Upper lobe of left lung (tissue), 6 donors: ENCODE measurements at regions not wholly inside any gene's neighbourhood (a gene's known extent, or its start where the extent isn't known, plus 50 kb on each side); places are given as distances from the start of the nearest gene placed in this dataset.

Source experiments
- ATAC-seq, 2 donors: fragments of 200-7000 bp; cut with Tn5 transposase; one replicate each; pipeline ENCODE4 v1.9.1; 2022; ENCODE audit warnings: mild to moderate bottlenecking in 2 of 2, moderate library complexity in 2 of 2; ENCODE audit not compliant: low FRiP score in 2 of 2
- DNase-seq, 2 donors: peaks; one replicate each; pipeline ENCODE4 v3.0.0-alpha.2; 2019 to 2020
- H3K27ac ChIP-seq, 4 donors: fragments of 200-600 bp; sonication (generic); one replicate each; pipeline ENCODE4 v1.5.1; 2016 to 2019
- H3K27me3 ChIP-seq, 4 donors: fragments of 200-600 bp; sonication (generic); one replicate each; pipeline ENCODE4 v1.5.1; 2017 to 2019
- H3K36me3 ChIP-seq, 4 donors: fragments of 200-600 bp; sonication (generic); one replicate each; pipeline ENCODE4 v1.5.1; 2016 to 2019
- H3K4me1 ChIP-seq, 4 donors: fragments of 200-600 bp; sonication (generic); one replicate each; pipeline ENCODE4 v1.5.1; 2018 to 2019
- H3K4me3 ChIP-seq, 4 donors: fragments of 200-600 bp; sonication (generic); one replicate each; pipeline ENCODE4 v1.5.1; 2017 to 2019; ENCODE audit warnings: mild to moderate bottlenecking in 2 of 4, moderate library complexity in 1 of 4
- H3K9me3 ChIP-seq, 4 donors: fragments of 200-600 bp; sonication (generic); one replicate each; pipeline ENCODE4 v1.5.1; 2018 to 2019
- EP300 ChIP-seq, 4 donors: sonication (generic); formaldehyde crosslinking; IDR thresholded peaks; one replicate each; pipeline ENCODE4 v1.5.1; 2017; ENCODE audit warnings: antibody characterized with exemption in 4 of 4, control low read depth in 2 of 4
- POLR2A ChIP-seq, 4 donors: fragments of 450-650 bp; IDR thresholded peaks; one replicate each; pipeline ENCODE4 v1.5.1; 2016 to 2017; ENCODE audit warnings: antibody characterized with exemption in 4 of 4, mild to moderate bottlenecking in 2 of 4
- POLR2AphosphoS5 ChIP-seq, 2 donors: sonication (generic); formaldehyde crosslinking; IDR thresholded peaks; one replicate each; pipeline ENCODE4 v1.5.1; 2017; ENCODE audit warnings: antibody characterized with exemption in 2 of 2
- WGBS, 2 donors: methylation state at CpG; one replicate each; pipeline ENCODE4 v1.1.5; 2017 to 2018; 5-methylcytosine and 5-hydroxymethylcytosine counted together
- TF ChIP-seq, protein P1 (sequence below), 6 experiments: fragments of 450-650 bp in 4 of 6; fragments of 200-600 bp in 2 of 6; sonication (generic) in 2 of 6; IDR thresholded peaks; one replicate each; pipeline ENCODE4 v1.5.1; 2016 to 2019; ENCODE audit warnings: antibody characterized with exemption in 6 of 6
- donor health status: DM: no; HTN: no; CAD: no; lungs with moderate emphysema.
- donor health status: DM: no; HTN: yes; CAD: no; lungs with severe emphysema.

DNA sequence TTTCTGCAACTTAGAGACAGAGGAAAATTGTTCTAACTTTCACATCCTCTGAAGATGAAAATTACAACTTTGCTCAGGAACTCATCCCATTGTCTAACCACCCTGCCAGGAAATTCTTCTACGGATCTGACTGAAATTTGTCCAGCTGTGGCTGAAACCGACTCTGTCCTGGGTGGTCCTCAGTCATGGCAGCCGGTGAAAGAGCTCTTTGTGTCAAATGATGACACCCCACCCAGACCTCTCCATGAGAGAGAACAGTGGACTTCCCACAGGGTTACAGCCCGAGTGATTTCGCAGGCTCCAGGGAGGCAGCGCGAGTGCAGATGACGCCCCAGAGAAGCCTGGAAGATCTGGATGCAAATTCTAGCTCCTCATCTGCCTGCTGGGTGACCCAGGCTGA lies 65.1 kb upstream of the TRIB2 start:
- Histone ChIP-seq H3K4me3 (no peak overlapping the region), H3K4me1 (no peaks in the 10 kb centered on the region), H3K27ac (no peak overlapping the region), H3K36me3 (no peaks in the 10 kb centered on the region), H3K27me3 (no peaks in the 10 kb centered on the region), H3K9me3 (no peaks in the 10 kb centered on the region)
- 86 to 90% methylated on average over 8 of the region's 8 CpGs for WGBS, 2 donors
- ATAC-seq (no peak), DNase-seq (no peak)
- TF ChIP-seq EP300 (IDR thresholded peaks at IDR 0.05) = no peak
- TF ChIP-seq, protein P1, sequence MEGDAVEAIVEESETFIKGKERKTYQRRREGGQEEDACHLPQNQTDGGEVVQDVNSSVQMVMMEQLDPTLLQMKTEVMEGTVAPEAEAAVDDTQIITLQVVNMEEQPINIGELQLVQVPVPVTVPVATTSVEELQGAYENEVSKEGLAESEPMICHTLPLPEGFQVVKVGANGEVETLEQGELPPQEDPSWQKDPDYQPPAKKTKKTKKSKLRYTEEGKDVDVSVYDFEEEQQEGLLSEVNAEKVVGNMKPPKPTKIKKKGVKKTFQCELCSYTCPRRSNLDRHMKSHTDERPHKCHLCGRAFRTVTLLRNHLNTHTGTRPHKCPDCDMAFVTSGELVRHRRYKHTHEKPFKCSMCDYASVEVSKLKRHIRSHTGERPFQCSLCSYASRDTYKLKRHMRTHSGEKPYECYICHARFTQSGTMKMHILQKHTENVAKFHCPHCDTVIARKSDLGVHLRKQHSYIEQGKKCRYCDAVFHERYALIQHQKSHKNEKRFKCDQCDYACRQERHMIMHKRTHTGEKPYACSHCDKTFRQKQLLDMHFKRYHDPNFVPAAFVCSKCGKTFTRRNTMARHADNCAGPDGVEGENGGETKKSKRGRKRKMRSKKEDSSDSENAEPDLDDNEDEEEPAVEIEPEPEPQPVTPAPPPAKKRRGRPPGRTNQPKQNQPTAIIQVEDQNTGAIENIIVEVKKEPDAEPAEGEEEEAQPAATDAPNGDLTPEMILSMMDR (IDR thresholded peaks at IDR 0.05) = no peak
- no peak for TF ChIP-seq POLR2AphosphoS5 (IDR thresholded peaks at IDR 0.05)
- no peak for TF ChIP-seq POLR2A (IDR thresholded peaks at IDR 0.05)

GRCh38 chr2:12652723-12653122 lies 64.0 kb upstream of the TRIB2 start:
- no peak for ATAC-seq
- Histone ChIP-seq H3K9me3 (no peaks in the 10 kb centered on the region), H3K36me3 (no peaks in the 10 kb centered on the region), H3K27ac (no peak overlapping the region), H3K4me3 (no peak overlapping the region), H3K4me1 (no peaks in the 10 kb centered on the region), H3K27me3 (no peaks in the 10 kb centered on the region)
- no peak for DNase-seq
- 94 to 96% methylated on average over 9 of the region's 9 CpGs for WGBS, 2 donors
- TF ChIP-seq, protein P1 (IDR thresholded peaks at IDR 0.05) = no peak
- TF ChIP-seq POLR2AphosphoS5 (IDR thresholded peaks at IDR 0.05) = no peak
- TF ChIP-seq EP300 (IDR thresholded peaks at IDR 0.05) = no peak
- no peak for TF ChIP-seq POLR2A (IDR thresholded peaks at IDR 0.05)

DNA sequence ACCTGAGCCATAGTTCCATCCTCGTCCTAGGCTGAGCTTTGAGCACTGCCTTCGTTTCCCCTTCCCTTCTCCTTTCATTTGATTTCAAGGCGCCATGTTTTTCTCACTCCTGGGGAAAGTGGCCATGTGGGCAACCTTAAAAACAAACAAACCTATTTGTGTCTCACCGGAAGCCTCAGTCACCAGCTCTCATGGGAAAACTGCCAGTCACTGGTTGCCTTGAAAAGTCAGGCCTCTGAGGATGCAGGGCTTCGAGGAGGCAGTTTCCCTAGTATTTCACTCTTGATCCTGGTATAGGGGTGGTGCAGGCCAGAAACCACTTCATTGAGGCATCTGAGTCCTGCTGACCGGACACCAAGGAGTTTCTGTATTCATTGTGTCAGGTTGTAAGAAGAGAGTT lies 59.2 kb upstream of the TRIB2 start:
- H3K9me3 ChIP-seq = no peaks in the 10 kb centered on the region
- H3K4me1 ChIP-seq = peaks cover 0 to 3% (median 0%) of the 10 kb centered on the region in 4 donors
- H3K4me3 ChIP-seq = no peak overlapping the region
- 76 to 91% methylated on average over 5 to 6 of the region's 6 CpGs for WGBS, 2 donors
- no peak for DNase-seq
- H3K27me3 ChIP-seq = no peaks in the 10 kb centered on the region
- H3K27ac ChIP-seq = no peak overlapping the region
- no peak for ATAC-seq
- H3K36me3 ChIP-seq = no peaks in the 10 kb centered on the region
- TF ChIP-seq, protein P1 (IDR thresholded peaks at IDR 0.05) = no peak
- TF ChIP-seq EP300 (IDR thresholded peaks at IDR 0.05) = no peak
- no peak for TF ChIP-seq POLR2A (IDR thresholded peaks at IDR 0.05)
- TF ChIP-seq POLR2AphosphoS5 (IDR thresholded peaks at IDR 0.05) = no peak

DNA sequence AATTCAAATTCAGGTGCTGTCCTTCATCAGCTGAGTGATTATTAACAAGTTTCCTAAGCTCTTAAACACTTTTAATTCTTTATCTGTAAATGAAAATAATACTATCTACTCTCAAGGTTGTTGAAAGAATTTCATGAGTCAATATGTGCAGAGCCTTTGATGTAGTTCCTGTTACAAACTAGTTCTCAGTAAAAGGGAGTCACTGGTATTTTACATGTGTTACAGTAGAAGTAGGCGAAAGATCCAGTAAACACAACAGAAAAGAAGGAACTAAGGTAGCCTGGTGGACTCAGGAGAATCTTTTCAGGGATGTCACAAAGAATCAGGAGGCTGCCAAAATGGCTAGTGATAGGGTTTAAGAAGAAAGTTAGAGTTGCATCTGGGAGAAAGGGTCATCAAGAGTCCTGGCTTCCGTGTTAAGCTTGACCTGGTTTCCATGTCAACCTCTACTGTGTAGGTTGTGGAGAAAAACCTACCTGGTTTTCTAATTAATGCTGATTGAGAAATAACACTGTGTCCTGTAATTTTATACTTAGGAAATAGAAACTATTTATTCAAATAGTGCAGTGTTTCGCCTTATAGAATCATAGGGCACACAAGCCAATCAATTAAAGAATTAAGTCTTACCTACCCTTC lies 58.3 kb upstream of the TRIB2 start:
- Histone ChIP-seq H3K27me3 (no peaks in the 10 kb centered on the region), H3K27ac (no peak overlapping the region), H3K9me3 (no peaks in the 10 kb centered on the region), H3K36me3 (no peaks in the 10 kb centered on the region), H3K4me3 (no peak overlapping the region), H3K4me1 (peaks cover 0 to 3% (median under 1%) of the 10 kb centered on the region in 4 donors)
- 76 to 81% methylated on average over 3 of the region's 3 CpGs for WGBS, 2 donors
- TF ChIP-seq POLR2AphosphoS5 (IDR thresholded peaks at IDR 0.05) (no peak), POLR2A (IDR thresholded peaks at IDR 0.05) (no peak), EP300 (IDR thresholded peaks at IDR 0.05) (no peak)
- TF ChIP-seq, protein P1 (IDR thresholded peaks at IDR 0.05) = no peak
- ATAC-seq = no peak
- DNase-seq = no peak

DNA sequence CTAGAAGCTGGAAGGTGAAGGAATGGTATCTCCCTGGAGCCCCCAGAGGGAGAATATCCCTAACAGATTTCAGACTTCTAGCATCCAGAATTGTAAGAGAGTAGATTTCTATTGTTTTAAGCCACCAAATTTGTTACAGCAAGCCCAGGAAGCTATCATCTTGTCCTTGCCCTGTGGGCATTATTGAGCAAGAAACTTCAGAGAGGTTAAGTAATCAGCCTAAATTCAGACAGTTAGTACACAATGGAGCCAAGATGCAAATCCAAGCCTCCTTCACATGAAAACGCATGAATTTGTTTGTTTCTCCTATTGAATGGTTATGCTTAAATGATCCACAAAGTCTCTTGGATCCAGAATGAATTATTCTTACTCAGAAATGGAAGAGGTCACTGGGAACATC lies 55.2 kb upstream of the TRIB2 start:
- no peak for ATAC-seq
- no peaks in the 10 kb centered on the region for H3K36me3 ChIP-seq
- no peak overlapping the region for H3K27ac ChIP-seq
- H3K4me1 ChIP-seq = peaks cover 0 to 5% (median 2%) of the 10 kb centered on the region in 4 donors
- TF ChIP-seq POLR2AphosphoS5 (IDR thresholded peaks at IDR 0.05) (no peak), EP300 (IDR thresholded peaks at IDR 0.05) (no peak), POLR2A (IDR thresholded peaks at IDR 0.05) (no peak)
- TF ChIP-seq, protein P1 (IDR thresholded peaks at IDR 0.05) = no peak
- H3K4me3 ChIP-seq = no peak overlapping the region
- peaks cover 0 to 5% (median 2%) of the 10 kb centered on the region in 4 donors for H3K9me3 ChIP-seq
- 68 to 71% methylated on average over 1 of the region's 1 CpG for WGBS, 2 donors
- no peaks in the 10 kb centered on the region for H3K27me3 ChIP-seq
- no peak for DNase-seq
